NCI-H774 (cell line): ENCODE measurements at regions not wholly inside any gene's neighbourhood (a gene's known extent, or its start where the extent isn't known, plus 50 kb on each side); places are given as distances from the start of the nearest gene placed in this dataset.

Experiments
- DNase-seq: peaks from one replicate; lab custom pipeline; 2025; lab: John Stamatoyannopoulos, UW

- DNase-seq, result no peak
These were observed 808.9 kb upstream of the WWC1 start for GRCh38 chr5:167482555-167482954.

- DNase-seq, result no peak
These were observed 806.2 kb upstream of the WWC1 start for GRCh38 chr5:167485061-167485774.

- DNase-seq, result no peak
These were observed 803.1 kb upstream of the WWC1 start for GRCh38 chr5:167488371-167488770.

- DNase-seq, result no peak
These were observed 802.2 kb upstream of the WWC1 start for GRCh38 chr5:167489202-167489601.

- no peak for DNase-seq
These were observed 787.3 kb upstream of the WWC1 start for GRCh38 chr5:167503926-167504720.

GRCh38 chr5:167507463-167508233, 783.8 kb upstream of the WWC1 start:
- no peak for DNase-seq

GRCh38 chr5:167509076-167509475, 782.4 kb upstream of the WWC1 start:
- DNase-seq, result no peak

GRCh38 chr5:167511276-167511675, 780.2 kb upstream of the WWC1 start:
- DNase-seq, result no peak

GRCh38 chr5:167512111-167512510, 779.3 kb upstream of the WWC1 start:
- DNase-seq, result no peak

- DNase-seq, result peak; percentile 50
These were observed 778.1 kb upstream of the WWC1 start for GRCh38 chr5:167513381-167513780.

GRCh38 chr5:167514461-167514860, 777.0 kb upstream of the WWC1 start:
- DNase-seq, result no peak

GRCh38 chr5:167525004-167525403, 766.4 kb upstream of the WWC1 start:
- DNase-seq, result no peak

- no peak for DNase-seq
These were observed 762.8 kb upstream of the WWC1 start for GRCh38 chr5:167528651-167529050.

- no peak for DNase-seq
These were observed 760.9 kb upstream of the WWC1 start for GRCh38 chr5:167530548-167530947.

- no peak for DNase-seq
These were observed 757.3 kb upstream of the WWC1 start for GRCh38 chr5:167533814-167534795.

- DNase-seq, result no peak
These were observed 751.7 kb upstream of the WWC1 start for GRCh38 chr5:167539747-167540146.

GRCh38 chr5:167546270-167546669, 745.2 kb upstream of the WWC1 start:
- no peak for DNase-seq

GRCh38 chr5:167552356-167552755, 739.1 kb upstream of the WWC1 start:
- no peak for DNase-seq

- DNase-seq, result no peak
These were observed 737.9 kb upstream of the WWC1 start for GRCh38 chr5:167553511-167553910.

- DNase-seq, result no peak
These were observed 736.7 kb upstream of the WWC1 start for GRCh38 chr5:167554564-167555290.
